ENCODE measurements at regions not wholly inside any gene's neighbourhood (a gene's known extent, or its start where the extent isn't known, plus 50 kb on each side); places are given as distances from the start of the nearest gene placed in this dataset.

DNA sequence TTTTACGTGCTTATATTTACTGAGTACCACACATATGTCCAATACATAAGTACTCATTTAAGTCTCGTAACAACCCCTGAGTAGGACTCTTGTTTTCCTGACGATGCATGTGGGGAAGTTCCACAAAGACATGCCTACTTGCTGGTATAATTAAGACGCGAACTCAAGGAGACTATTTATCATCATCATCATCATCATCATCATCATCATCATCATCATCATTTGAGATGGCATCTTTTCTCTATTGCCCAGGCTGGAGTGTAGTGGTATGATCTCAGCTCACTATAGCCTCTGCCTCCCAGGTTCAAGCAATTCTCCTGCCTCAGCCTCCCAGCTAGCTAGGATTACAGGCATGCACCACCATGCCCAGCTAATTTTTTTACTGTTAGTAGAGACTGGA lies 809.9 kb upstream of the EEF2KMT start:
- no peak overlapping the region for H3K4me3 ChIP-seq
- no peaks in the 10 kb centered on the region for H3K9me3 ChIP-seq (ENCODE audit: low read depth, low read length)
- H3K36me3 ChIP-seq (ENCODE audit: insufficient read depth, low read length): no peaks in the 10 kb centered on the region
- no peak for TF ChIP-seq EZH2 (IDR thresholded peaks at IDR 0.05)
- no peak for TF ChIP-seq FOXP2 (optimal IDR thresholded peaks at IDR 0.05; ENCODE audit: control extremely low read depth, extremely low read length, insufficient read depth)
- TF ChIP-seq POLR2AphosphoS5 (IDR thresholded peaks at IDR 0.05; ENCODE audit: borderline replicate concordance, low read depth, low read length): no peak
- H3K27ac ChIP-seq: no peak overlapping the region
- H3K9ac ChIP-seq (ENCODE audit: insufficient read length): no peak overlapping the region
- DNase-seq (ENCODE audit: low read depth, low spot score): no peak

- DNase-seq (ENCODE audit: low read depth, low spot score): no peak
- Histone ChIP-seq H3K9ac (ENCODE audit: insufficient read length) (no peak overlapping the region), H3K9me3 (ENCODE audit: low read depth, low read length) (no peaks in the 10 kb centered on the region), H3K4me3 (no peak overlapping the region), H3K27ac (no peak overlapping the region), H3K36me3 (ENCODE audit: insufficient read depth, low read length) (no peaks in the 10 kb centered on the region)
- TF ChIP-seq POLR2AphosphoS5 (IDR thresholded peaks at IDR 0.05; ENCODE audit: borderline replicate concordance, low read depth, low read length) (no peak), FOXP2 (optimal IDR thresholded peaks at IDR 0.05; ENCODE audit: control extremely low read depth, extremely low read length, insufficient read depth) (no peak), EZH2 (IDR thresholded peaks at IDR 0.05) (no peak)
Observed at GRCh38 chr16:5906351-5906750, 808.8 kb upstream of the EEF2KMT start.

DNA sequence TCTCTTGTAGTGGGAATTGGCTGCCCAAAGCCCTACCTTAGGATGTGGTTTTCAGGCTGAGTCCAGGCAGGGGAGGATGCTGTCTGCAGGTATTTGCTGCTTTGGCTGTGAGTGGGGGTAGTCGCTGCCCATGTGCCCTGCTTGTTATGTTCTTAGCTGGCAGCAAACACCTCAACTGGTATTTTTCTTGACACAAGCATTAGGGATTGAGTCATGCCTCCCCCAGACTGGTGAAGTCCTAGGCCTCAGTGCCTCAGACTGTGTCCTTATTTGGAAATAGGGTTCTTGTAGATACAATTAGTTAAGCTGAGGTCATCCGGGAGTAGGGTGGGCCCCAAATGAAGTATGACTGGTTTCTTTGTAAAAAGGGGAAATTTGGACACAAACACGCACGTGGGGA lies 808.3 kb upstream of the EEF2KMT start:
- Histone ChIP-seq H3K27ac (no peak overlapping the region), H3K9me3 (ENCODE audit: low read depth, low read length) (no peaks in the 10 kb centered on the region), H3K9ac (ENCODE audit: insufficient read length) (no peak overlapping the region), H3K36me3 (ENCODE audit: insufficient read depth, low read length) (no peaks in the 10 kb centered on the region), H3K4me3 (no peak overlapping the region)
- no peak for TF ChIP-seq EZH2 (IDR thresholded peaks at IDR 0.05)
- no peak for TF ChIP-seq POLR2AphosphoS5 (IDR thresholded peaks at IDR 0.05; ENCODE audit: borderline replicate concordance, low read depth, low read length)
- TF ChIP-seq FOXP2 (optimal IDR thresholded peaks at IDR 0.05; ENCODE audit: control extremely low read depth, extremely low read length, insufficient read depth): no peak
- no peak for DNase-seq (ENCODE audit: low read depth, low spot score)

DNA sequence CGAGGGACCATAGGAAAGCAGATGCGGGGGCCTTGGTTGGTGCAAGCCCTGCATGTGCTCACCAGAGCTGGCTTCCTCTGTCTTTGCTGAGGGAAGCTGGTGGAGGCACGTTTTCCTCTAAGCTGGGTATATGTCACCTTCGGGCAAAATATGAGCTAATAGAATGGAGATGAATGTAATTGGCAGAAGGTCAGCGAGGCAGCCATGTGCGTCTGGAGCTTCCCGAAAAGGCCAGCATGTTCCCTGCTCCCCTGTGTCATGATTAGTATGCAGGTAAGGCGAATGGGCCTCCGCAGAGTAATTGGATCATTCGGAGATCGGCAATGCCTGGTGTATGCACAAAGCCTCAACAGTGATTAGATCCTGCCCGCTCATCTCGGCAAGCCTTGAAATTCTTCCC lies 806.2 kb upstream of the EEF2KMT start:
- Histone ChIP-seq H3K27ac (no peak overlapping the region), H3K9me3 (ENCODE audit: low read depth, low read length) (no peaks in the 10 kb centered on the region), H3K9ac (ENCODE audit: insufficient read length) (no peak overlapping the region), H3K36me3 (ENCODE audit: insufficient read depth, low read length) (no peaks in the 10 kb centered on the region), H3K4me3 (no peak overlapping the region)
- DNase-seq (ENCODE audit: low read depth, low spot score): no peak
- TF ChIP-seq FOXP2 (optimal IDR thresholded peaks at IDR 0.05; ENCODE audit: control extremely low read depth, extremely low read length, insufficient read depth): no peak
- TF ChIP-seq EZH2 (IDR thresholded peaks at IDR 0.05): no peak
- TF ChIP-seq POLR2AphosphoS5 (IDR thresholded peaks at IDR 0.05; ENCODE audit: borderline replicate concordance, low read depth, low read length): no peak

DNA sequence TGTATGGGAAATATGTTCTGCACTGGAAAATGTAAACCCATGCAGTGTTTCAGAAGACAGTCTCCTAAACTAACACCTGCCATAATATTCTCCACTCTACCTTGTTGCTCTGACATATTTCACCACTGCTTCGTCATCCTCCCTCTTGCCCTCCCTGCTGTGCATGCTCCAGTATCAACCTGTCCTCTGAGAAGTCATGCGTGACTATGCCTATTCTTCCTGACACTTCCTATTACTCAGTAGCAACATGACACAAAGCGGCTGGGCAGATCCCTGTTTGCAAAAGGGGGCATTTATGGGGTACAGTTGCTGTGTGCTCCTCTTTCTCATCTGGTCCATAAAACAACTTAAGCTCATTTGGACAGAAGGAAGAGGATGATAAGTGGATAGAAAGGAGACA lies 805.6 kb upstream of the EEF2KMT start:
- H3K9me3 ChIP-seq (ENCODE audit: low read depth, low read length): no peaks in the 10 kb centered on the region
- DNase-seq (ENCODE audit: low read depth, low spot score): no peak
- no peak overlapping the region for H3K9ac ChIP-seq (ENCODE audit: insufficient read length)

GRCh38 chr16:5900046-5900445 lies 802.5 kb upstream of the EEF2KMT start:
- Histone ChIP-seq H3K9me3 (ENCODE audit: low read depth, low read length) (no peaks in the 10 kb centered on the region), H3K36me3 (ENCODE audit: insufficient read depth, low read length) (no peaks in the 10 kb centered on the region), H3K9ac (ENCODE audit: insufficient read length) (no peak overlapping the region), H3K27ac (no peak overlapping the region), H3K4me3 (no peak overlapping the region)
- no peak for DNase-seq (ENCODE audit: low read depth, low spot score)
- no peak for TF ChIP-seq FOXP2 (optimal IDR thresholded peaks at IDR 0.05; ENCODE audit: control extremely low read depth, extremely low read length, insufficient read depth)
- no peak for TF ChIP-seq EZH2 (IDR thresholded peaks at IDR 0.05)
- no peak for TF ChIP-seq POLR2AphosphoS5 (IDR thresholded peaks at IDR 0.05; ENCODE audit: borderline replicate concordance, low read depth, low read length)

More for the DNA sequence above, 805.6 kb upstream of the EEF2KMT start:
- Histone ChIP-seq H3K27ac (no peak overlapping the region), H3K36me3 (ENCODE audit: insufficient read depth, low read length) (no peaks in the 10 kb centered on the region), H3K4me3 (no peak overlapping the region)
- TF ChIP-seq EZH2 (IDR thresholded peaks at IDR 0.05) (no peak), POLR2AphosphoS5 (IDR thresholded peaks at IDR 0.05; ENCODE audit: borderline replicate concordance, low read depth, low read length) (no peak), FOXP2 (optimal IDR thresholded peaks at IDR 0.05; ENCODE audit: control extremely low read depth, extremely low read length, insufficient read depth) (no peak)

DNA sequence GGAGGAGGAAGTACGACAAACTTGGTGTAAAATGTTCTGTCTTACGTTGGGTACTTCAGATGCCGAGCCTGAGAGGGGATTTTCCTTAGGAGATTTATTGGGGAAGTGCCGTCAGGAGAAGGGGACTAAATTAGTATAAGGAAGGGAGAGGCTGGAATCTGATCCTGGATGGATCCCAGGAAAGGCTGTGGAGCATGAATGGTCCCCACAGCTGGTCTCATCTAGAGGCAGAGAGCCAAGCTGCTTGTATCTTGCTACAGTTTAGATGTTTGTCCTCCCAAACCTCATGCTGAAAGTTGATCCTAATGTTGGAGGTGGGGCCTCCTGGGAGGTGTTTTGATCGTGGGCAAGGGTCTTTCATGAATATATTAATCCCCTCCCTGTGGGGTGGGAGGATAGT lies 798.4 kb upstream of the EEF2KMT start:
- Histone ChIP-seq H3K9ac (ENCODE audit: insufficient read length) (no peak overlapping the region), H3K36me3 (ENCODE audit: insufficient read depth, low read length) (no peaks in the 10 kb centered on the region), H3K4me3 (no peak overlapping the region), H3K9me3 (ENCODE audit: low read depth, low read length) (no peaks in the 10 kb centered on the region), H3K27ac (no peak overlapping the region)
- DNase-seq (ENCODE audit: low read depth, low spot score): no peak
- TF ChIP-seq EZH2 (IDR thresholded peaks at IDR 0.05): no peak

DNA sequence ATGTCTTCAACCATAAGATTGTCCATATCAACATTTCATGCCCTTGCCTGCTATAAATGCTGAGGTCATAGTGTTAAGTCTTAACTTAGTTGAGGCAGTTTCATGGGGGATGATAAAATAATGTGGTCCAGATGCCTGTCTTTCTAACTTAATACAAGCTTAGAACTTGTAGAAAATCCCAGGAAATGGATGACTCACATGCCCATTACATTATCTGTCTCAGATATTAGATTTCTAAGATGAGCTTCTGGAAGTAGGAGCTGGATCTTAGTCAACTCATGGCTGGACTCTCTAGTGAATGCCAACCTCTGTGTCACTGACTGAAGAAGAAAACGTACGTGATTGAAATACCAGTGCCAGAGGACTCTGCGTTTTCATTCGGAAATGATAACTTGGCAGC lies 797.5 kb upstream of the EEF2KMT start:
- no peaks in the 10 kb centered on the region for H3K9me3 ChIP-seq (ENCODE audit: low read depth, low read length)
- no peak overlapping the region for H3K9ac ChIP-seq (ENCODE audit: insufficient read length)
- no peak overlapping the region for H3K27ac ChIP-seq
- no peak for DNase-seq (ENCODE audit: low read depth, low spot score)
- TF ChIP-seq FOXP2 (optimal IDR thresholded peaks at IDR 0.05; ENCODE audit: control extremely low read depth, extremely low read length, insufficient read depth): no peak
- no peak for TF ChIP-seq EZH2 (IDR thresholded peaks at IDR 0.05)
- TF ChIP-seq POLR2AphosphoS5 (IDR thresholded peaks at IDR 0.05; ENCODE audit: borderline replicate concordance, low read depth, low read length): no peak
- no peak overlapping the region for H3K4me3 ChIP-seq
- H3K36me3 ChIP-seq (ENCODE audit: insufficient read depth, low read length): no peaks in the 10 kb centered on the region

GRCh38 chr16:5891296-5891695 lies 793.7 kb upstream of the EEF2KMT start:
- no peak for DNase-seq (ENCODE audit: low read depth, low spot score)
- Histone ChIP-seq H3K36me3 (ENCODE audit: insufficient read depth, low read length) (no peaks in the 10 kb centered on the region), H3K4me3 (no peak overlapping the region), H3K9me3 (ENCODE audit: low read depth, low read length) (no peaks in the 10 kb centered on the region), H3K9ac (ENCODE audit: insufficient read length) (no peak overlapping the region), H3K27ac (no peak overlapping the region)
- no peak for TF ChIP-seq FOXP2 (optimal IDR thresholded peaks at IDR 0.05; ENCODE audit: control extremely low read depth, extremely low read length, insufficient read depth)
- TF ChIP-seq EZH2 (IDR thresholded peaks at IDR 0.05): no peak
- no peak for TF ChIP-seq POLR2AphosphoS5 (IDR thresholded peaks at IDR 0.05; ENCODE audit: borderline replicate concordance, low read depth, low read length)

Data from SK-N-MC (cell line).